ENCODE measurements at regions not wholly inside any gene's neighbourhood (a gene's known extent, or its start where the extent isn't known, plus 50 kb on each side); places are given as distances from the start of the nearest gene placed in this dataset.

DNA sequence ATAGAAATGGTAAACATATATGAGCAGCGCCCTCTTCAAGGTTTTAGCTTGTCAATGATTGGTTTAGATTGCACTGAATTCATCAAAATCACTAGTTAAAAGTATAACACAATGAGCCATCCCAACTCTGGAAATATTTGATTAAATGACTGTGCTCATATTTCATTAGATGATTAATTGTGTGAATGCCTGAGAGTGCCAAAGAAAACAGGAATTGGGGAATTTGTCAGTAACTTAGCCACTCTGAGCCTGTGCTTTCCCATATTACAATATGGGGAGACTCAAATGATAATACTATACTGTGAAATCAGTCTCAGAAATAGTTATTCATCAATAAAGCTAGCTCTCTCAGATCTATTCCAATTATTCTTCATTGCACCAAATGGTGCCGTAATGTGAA, 2087.6 kb upstream of the CELF4 start:
- no peak for TF ChIP-seq EZH2 (IDR thresholded peaks at IDR 0.05; ENCODE audit: borderline replicate concordance, low read depth, low read length, severe bottlenecking)
- no peak for TF ChIP-seq JUN (IDR thresholded peaks at IDR 0.05; ENCODE audit: borderline replicate concordance, insufficient read depth, insufficient read length, low read depth)

Measured in endothelial cell of umbilical vein (primary cell).